ENCODE measurements at regions not wholly inside any gene's neighbourhood (a gene's known extent, or its start where the extent isn't known, plus 50 kb on each side); places are given as distances from the start of the nearest gene placed in this dataset.

DNA sequence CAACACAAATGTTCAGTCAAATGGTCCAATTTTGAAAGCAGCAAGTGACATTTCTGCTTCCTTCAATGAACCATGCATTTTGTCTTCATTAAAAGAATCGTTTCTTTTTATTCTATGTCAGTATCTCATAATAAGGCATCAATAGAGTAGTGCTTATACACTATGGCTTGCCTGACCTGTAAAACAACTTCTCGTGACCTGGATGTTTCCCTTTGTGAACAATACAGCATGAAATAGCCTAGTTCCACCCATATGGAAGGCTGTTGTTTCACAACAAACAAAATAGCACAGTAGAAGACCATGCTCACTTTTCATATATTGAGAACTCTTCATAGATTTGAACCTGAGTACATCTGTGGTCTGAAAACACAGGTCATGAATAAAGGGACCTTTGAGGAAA lies 104.3 kb upstream of the PIK3C3 start:
- dilution Hi-C loops (cut with MboI; ENCODE audit: extremely low pct_ligation_motif_present, low sequenced_read_pairs) (no loop called here), intact Hi-C loops (cut with micrococcal nuclease) (no loop called here)
- Histone ChIP-seq H4K20me1 (replicated peaks; ENCODE audit: control insufficient read depth, extremely low read depth, insufficient read depth, low read length) (no peaks in the 10 kb centered on the region), H3K4me3 (replicated peaks in 1 of 3; ENCODE audit: insufficient read depth in 1 of 3, low read depth in 1 of 3, low read length in 3 of 3) (no peak overlapping the region), H3K9me3 (replicated peaks; ENCODE audit: control insufficient read depth, insufficient read depth, low read length) (no peaks in the 10 kb centered on the region), H3K4me1 (ENCODE audit: control insufficient read depth, extremely low read depth, insufficient read depth, low read length) (no peaks in the 10 kb centered on the region), H3K4me2 (ENCODE audit: insufficient read depth, low read length) (no peak overlapping the region), H3K27ac (ENCODE audit: insufficient read depth, low read depth, low read length) (no peak overlapping the region), H3K36me3 (ENCODE audit: control insufficient read depth in 2 of 2, extremely low read depth in 1 of 2, insufficient read depth in 2 of 2, low read length in 2 of 2) (no peaks in the 10 kb centered on the region), H3K9ac (replicated peaks; ENCODE audit: extremely low read depth, insufficient read depth, low read length) (no peak overlapping the region), H3K79me2 (ENCODE audit: control insufficient read depth, insufficient read depth, low read length) (no peaks in the 10 kb centered on the region), H3K27me3 (ENCODE audit: control insufficient read depth in 2 of 2, insufficient read depth in 2 of 2, low read length in 2 of 2) (no peaks in the 10 kb centered on the region), H3K9me1 (replicated peaks; ENCODE audit: control insufficient read depth, extremely low read depth, insufficient read depth, low read length) (no peaks in the 10 kb centered on the region), H2AFZ (ENCODE audit: low read depth, low read length) (no peak overlapping the region)
- TF ChIP-seq GATA2 (IDR thresholded peaks at IDR 0.05; ENCODE audit: insufficient read depth, insufficient read length, low read depth, low read length) (no peak), JUN (IDR thresholded peaks at IDR 0.05; ENCODE audit: borderline replicate concordance, insufficient read depth, insufficient read length, low read depth) (no peak), FOS (IDR thresholded peaks at IDR 0.05; ENCODE audit: borderline replicate concordance, insufficient read depth, low read length) (no peak), POLR2AphosphoS5 (IDR thresholded peaks at IDR 0.05; ENCODE audit: insufficient read depth, low read depth, low read length) (no peak), EZH2 (IDR thresholded peaks at IDR 0.05; ENCODE audit: borderline replicate concordance, low read depth, low read length, severe bottlenecking) (no peak), MYC (IDR thresholded peaks at IDR 0.05; ENCODE audit: low read depth, low read length) (no peak)
- DNase-seq (ENCODE audit: low read depth, low spot score) (no peak), FAIRE-seq (no peak)
- BruUV-seq (replicated peaks), result no TSS peak
- CTCF ChIA-PET, result no interaction called here
- POLR2A ChIA-PET, result no interaction called here

GRCh38 chr18:41849632-41850031 lies 105.4 kb upstream of the PIK3C3 start:
- no peaks in the 10 kb centered on the region for H3K9me1 ChIP-seq (replicated peaks; ENCODE audit: control insufficient read depth, extremely low read depth, insufficient read depth, low read length)
- intact Hi-C loops (cut with micrococcal nuclease), result no loop called here
- H3K9me3 ChIP-seq (replicated peaks; ENCODE audit: control insufficient read depth, insufficient read depth, low read length), result no peaks in the 10 kb centered on the region
- H3K27ac ChIP-seq (ENCODE audit: insufficient read depth, low read depth, low read length), result no peak overlapping the region
- no peaks in the 10 kb centered on the region for H3K4me1 ChIP-seq (ENCODE audit: control insufficient read depth, extremely low read depth, insufficient read depth, low read length)
- no peaks in the 10 kb centered on the region for H3K79me2 ChIP-seq (ENCODE audit: control insufficient read depth, insufficient read depth, low read length)
- H3K27me3 ChIP-seq (ENCODE audit: control insufficient read depth in 2 of 2, insufficient read depth in 2 of 2, low read length in 2 of 2), result no peaks in the 10 kb centered on the region
- DNase-seq (ENCODE audit: low read depth, low spot score) (no peak), FAIRE-seq (no peak)
- no peaks in the 10 kb centered on the region for H3K36me3 ChIP-seq (ENCODE audit: control insufficient read depth in 2 of 2, extremely low read depth in 1 of 2, insufficient read depth in 2 of 2, low read length in 2 of 2)
- no peak overlapping the region for H3K9ac ChIP-seq (replicated peaks; ENCODE audit: extremely low read depth, insufficient read depth, low read length)
- H3K4me3 ChIP-seq (replicated peaks in 1 of 3; ENCODE audit: insufficient read depth in 1 of 3, low read depth in 1 of 3, low read length in 3 of 3), result no peak overlapping the region
- CTCF ChIA-PET, result no interaction called here
- no peak overlapping the region for H2AFZ ChIP-seq (ENCODE audit: low read depth, low read length)
- TF ChIP-seq, protein P1, sequence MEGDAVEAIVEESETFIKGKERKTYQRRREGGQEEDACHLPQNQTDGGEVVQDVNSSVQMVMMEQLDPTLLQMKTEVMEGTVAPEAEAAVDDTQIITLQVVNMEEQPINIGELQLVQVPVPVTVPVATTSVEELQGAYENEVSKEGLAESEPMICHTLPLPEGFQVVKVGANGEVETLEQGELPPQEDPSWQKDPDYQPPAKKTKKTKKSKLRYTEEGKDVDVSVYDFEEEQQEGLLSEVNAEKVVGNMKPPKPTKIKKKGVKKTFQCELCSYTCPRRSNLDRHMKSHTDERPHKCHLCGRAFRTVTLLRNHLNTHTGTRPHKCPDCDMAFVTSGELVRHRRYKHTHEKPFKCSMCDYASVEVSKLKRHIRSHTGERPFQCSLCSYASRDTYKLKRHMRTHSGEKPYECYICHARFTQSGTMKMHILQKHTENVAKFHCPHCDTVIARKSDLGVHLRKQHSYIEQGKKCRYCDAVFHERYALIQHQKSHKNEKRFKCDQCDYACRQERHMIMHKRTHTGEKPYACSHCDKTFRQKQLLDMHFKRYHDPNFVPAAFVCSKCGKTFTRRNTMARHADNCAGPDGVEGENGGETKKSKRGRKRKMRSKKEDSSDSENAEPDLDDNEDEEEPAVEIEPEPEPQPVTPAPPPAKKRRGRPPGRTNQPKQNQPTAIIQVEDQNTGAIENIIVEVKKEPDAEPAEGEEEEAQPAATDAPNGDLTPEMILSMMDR (IDR thresholded peaks at IDR 0.05; ENCODE audit: extremely low read depth in 1 of 2, insufficient read depth in 1 of 2, low read depth in 1 of 2, low read length in 2 of 2), result no peak
- TF ChIP-seq EZH2 (IDR thresholded peaks at IDR 0.05; ENCODE audit: borderline replicate concordance, low read depth, low read length, severe bottlenecking), result no peak
- no peak for TF ChIP-seq MAX (IDR thresholded peaks at IDR 0.05; ENCODE audit: insufficient read depth, insufficient read length)
- TF ChIP-seq JUN (IDR thresholded peaks at IDR 0.05; ENCODE audit: borderline replicate concordance, insufficient read depth, insufficient read length, low read depth), result no peak
- no peak for TF ChIP-seq POLR2A (IDR thresholded peaks at IDR 0.05; ENCODE audit: low read depth, low read length)
- no peak for TF ChIP-seq POLR2AphosphoS5 (IDR thresholded peaks at IDR 0.05; ENCODE audit: insufficient read depth, low read depth, low read length)
- TF ChIP-seq GATA2 (IDR thresholded peaks at IDR 0.05; ENCODE audit: insufficient read depth, insufficient read length, low read depth, low read length), result no peak
- no peak for TF ChIP-seq FOS (IDR thresholded peaks at IDR 0.05; ENCODE audit: borderline replicate concordance, insufficient read depth, low read length)
- TF ChIP-seq MYC (IDR thresholded peaks at IDR 0.05; ENCODE audit: low read depth, low read length), result no peak
- no peaks in the 10 kb centered on the region for H4K20me1 ChIP-seq (replicated peaks; ENCODE audit: control insufficient read depth, extremely low read depth, insufficient read depth, low read length)
- POLR2A ChIA-PET, result no interaction called here
- no peak overlapping the region for H3K4me2 ChIP-seq (ENCODE audit: insufficient read depth, low read length)
- dilution Hi-C loops (cut with MboI; ENCODE audit: extremely low pct_ligation_motif_present, low sequenced_read_pairs), result no loop called here
- BruUV-seq (replicated peaks), result no TSS peak

Measured in endothelial cell of umbilical vein (primary cell).